ENCODE measurements at regions not wholly inside any gene's neighbourhood (a gene's known extent, or its start where the extent isn't known, plus 50 kb on each side); places are given as distances from the start of the nearest gene placed in this dataset.

- FAIRE-seq = no peak
- TF ChIP-seq, protein P1, sequence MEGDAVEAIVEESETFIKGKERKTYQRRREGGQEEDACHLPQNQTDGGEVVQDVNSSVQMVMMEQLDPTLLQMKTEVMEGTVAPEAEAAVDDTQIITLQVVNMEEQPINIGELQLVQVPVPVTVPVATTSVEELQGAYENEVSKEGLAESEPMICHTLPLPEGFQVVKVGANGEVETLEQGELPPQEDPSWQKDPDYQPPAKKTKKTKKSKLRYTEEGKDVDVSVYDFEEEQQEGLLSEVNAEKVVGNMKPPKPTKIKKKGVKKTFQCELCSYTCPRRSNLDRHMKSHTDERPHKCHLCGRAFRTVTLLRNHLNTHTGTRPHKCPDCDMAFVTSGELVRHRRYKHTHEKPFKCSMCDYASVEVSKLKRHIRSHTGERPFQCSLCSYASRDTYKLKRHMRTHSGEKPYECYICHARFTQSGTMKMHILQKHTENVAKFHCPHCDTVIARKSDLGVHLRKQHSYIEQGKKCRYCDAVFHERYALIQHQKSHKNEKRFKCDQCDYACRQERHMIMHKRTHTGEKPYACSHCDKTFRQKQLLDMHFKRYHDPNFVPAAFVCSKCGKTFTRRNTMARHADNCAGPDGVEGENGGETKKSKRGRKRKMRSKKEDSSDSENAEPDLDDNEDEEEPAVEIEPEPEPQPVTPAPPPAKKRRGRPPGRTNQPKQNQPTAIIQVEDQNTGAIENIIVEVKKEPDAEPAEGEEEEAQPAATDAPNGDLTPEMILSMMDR (IDR thresholded peaks at IDR 0.05; ENCODE audit: insufficient read depth, missing control alignments) = no peak
- no peak for DNase-seq (ENCODE audit: insufficient read length, low spot score)
Measured at GRCh38 chr11:27234043-27234668, 128.9 kb downstream of the CCDC34 start.

DNA sequence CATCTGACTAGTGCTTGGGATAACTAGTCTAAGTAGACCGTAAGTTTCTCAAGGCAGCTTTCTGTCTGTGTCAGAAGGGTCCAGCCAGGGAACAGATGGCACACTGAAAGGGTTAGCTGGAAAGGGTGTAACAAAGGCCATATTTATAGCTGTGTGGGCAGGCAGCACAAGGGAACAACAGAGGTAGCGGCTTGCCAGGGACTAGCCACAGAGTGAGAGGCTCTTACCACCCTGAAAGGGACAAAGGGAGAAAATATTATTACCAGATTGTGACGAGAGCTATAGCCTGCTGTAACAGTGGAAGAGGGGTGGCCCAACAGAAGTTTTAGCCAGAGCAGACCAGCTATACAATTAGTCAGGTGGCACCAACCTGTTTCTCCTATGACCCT, 129.4 kb downstream of the CCDC34 start:
- DNase-seq (ENCODE audit: insufficient read length, low spot score) (no peak), FAIRE-seq (no peak)
- TF ChIP-seq, protein P1 (IDR thresholded peaks at IDR 0.05; ENCODE audit: insufficient read depth, missing control alignments) = no peak

GRCh38 chr11:27231530-27231929, 131.5 kb downstream of the CCDC34 start:
- FAIRE-seq (no peak), DNase-seq (ENCODE audit: insufficient read length, low spot score) (no peak)
- TF ChIP-seq, protein P1 (IDR thresholded peaks at IDR 0.05; ENCODE audit: insufficient read depth, missing control alignments) = no peak

DNA sequence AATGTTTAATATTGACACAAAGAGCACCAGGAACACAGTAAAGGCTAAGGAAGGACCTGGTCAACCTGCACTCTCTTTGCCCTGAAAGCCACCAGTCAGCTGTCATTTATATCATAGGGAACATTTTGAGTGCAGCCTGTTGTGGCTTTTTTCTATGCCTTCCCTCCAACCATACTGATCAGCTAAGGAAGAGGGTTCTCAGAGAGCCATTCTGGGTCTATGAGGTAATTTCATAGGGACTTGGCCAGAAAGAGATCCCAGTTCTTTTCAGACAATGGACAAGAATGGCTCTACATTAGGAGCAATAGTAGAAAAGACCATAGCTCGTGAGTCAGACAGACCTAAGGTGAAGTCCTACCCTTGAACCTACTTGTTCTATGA, 132.8 kb downstream of the CCDC34 start:
- DNase-seq (ENCODE audit: insufficient read length, low spot score) (no peak), FAIRE-seq (no peak)
- TF ChIP-seq, protein P1 (IDR thresholded peaks at IDR 0.05; ENCODE audit: insufficient read depth, missing control alignments) = no peak

- TF ChIP-seq, protein P1 (IDR thresholded peaks at IDR 0.05; ENCODE audit: insufficient read depth, missing control alignments) = no peak
- DNase-seq (ENCODE audit: insufficient read length, low spot score) (no peak), FAIRE-seq (no peak)
Measured at GRCh38 chr11:27229511-27230191, 133.4 kb downstream of the CCDC34 start.

DNA sequence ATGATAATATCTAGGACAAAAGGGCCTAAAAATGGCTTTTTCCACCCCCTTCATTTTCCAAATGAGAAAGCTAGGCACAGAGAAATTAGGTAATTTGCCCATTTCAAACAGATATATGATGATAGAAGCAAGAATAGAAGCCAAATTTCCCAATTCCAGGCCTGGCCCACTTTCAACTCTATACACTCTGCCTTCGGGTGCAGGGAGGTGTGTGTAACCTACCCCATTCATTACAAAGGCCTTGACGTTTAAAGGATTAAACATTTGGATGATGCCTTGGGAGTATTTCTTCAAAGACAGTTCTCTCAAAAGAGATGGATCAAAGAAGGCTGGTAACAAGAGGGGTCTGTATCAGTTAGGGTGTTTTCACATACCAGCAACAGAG, 134.1 kb downstream of the CCDC34 start:
- FAIRE-seq = no peak
- no peak for DNase-seq (ENCODE audit: insufficient read length, low spot score)
- TF ChIP-seq, protein P1 (IDR thresholded peaks at IDR 0.05; ENCODE audit: insufficient read depth, missing control alignments) = no peak

DNA sequence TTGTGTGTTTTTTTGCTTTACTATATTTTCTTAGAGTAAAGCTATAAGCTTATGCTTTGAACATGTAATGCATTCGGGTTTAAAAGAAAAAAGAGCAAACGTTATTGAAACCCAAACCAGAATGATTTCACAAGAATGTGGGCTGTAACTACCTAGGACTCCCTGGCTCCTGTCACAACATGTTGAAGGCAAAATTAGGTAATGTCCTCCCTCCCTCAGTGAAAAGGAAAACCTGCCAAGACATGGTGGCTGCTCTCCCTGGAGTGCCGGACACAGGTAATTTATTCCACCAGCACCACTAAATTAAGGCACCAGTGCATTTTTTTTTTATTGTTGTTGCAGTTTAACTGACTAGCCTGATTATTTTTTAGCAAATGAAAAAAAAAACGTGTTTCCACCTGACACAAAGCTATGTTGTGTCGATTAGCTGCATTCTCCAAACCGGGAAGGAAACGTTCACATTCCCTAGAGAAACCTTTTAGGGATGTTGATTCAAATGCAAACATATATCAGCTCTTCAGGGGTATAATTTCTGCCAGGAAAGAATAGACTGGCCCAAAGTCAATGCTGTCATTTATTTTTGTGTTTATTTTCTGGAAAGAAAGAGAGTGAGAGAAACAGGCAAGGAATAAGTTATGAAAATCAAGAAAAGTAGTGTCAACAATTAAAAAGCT, 134.6 kb downstream of the CCDC34 start:
- FAIRE-seq (no peak), DNase-seq (ENCODE audit: insufficient read length, low spot score) (no peak)
- TF ChIP-seq, protein P1 (IDR thresholded peaks at IDR 0.05; ENCODE audit: insufficient read depth, missing control alignments) = no peak

Data from D721Med (cell line).